ENCODE measurements at regions not wholly inside any gene's neighbourhood (a gene's known extent, or its start where the extent isn't known, plus 50 kb on each side); places are given as distances from the start of the nearest gene placed in this dataset.

DNA sequence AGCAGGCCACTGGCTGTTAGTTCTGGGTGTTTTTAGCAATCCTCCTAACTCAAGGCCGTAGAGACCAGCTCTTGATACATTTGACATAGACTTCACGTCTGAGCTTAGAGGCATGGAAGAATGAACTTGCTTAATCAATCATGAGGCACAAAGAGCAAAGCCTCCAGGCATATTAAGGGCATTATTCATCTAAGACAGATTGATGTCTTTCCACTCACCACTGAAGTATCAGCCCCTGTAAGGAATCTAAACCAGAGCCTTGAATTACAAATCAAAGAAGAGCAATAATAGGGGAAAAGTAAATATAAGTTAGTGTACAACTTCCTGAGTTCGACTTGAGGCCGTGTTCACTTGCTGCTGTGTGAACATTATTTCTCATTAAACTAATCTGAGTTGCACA lies 1470.7 kb downstream of the AACS start:
- FAIRE-seq, result no peak
- TF ChIP-seq, protein P1, sequence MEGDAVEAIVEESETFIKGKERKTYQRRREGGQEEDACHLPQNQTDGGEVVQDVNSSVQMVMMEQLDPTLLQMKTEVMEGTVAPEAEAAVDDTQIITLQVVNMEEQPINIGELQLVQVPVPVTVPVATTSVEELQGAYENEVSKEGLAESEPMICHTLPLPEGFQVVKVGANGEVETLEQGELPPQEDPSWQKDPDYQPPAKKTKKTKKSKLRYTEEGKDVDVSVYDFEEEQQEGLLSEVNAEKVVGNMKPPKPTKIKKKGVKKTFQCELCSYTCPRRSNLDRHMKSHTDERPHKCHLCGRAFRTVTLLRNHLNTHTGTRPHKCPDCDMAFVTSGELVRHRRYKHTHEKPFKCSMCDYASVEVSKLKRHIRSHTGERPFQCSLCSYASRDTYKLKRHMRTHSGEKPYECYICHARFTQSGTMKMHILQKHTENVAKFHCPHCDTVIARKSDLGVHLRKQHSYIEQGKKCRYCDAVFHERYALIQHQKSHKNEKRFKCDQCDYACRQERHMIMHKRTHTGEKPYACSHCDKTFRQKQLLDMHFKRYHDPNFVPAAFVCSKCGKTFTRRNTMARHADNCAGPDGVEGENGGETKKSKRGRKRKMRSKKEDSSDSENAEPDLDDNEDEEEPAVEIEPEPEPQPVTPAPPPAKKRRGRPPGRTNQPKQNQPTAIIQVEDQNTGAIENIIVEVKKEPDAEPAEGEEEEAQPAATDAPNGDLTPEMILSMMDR (IDR thresholded peaks at IDR 0.05; ENCODE audit: insufficient read depth, missing control alignments), result no peak
- no peak for DNase-seq (ENCODE audit: insufficient read length, low spot score)

- TF ChIP-seq, protein P1 (IDR thresholded peaks at IDR 0.05; ENCODE audit: insufficient read depth, missing control alignments), result no peak
- FAIRE-seq (no peak), DNase-seq (ENCODE audit: insufficient read length, low spot score) (no peak)
Observed at GRCh38 chr12:126537961-126538530, 1472.8 kb downstream of the AACS start.

GRCh38 chr12:126538888-126539287 lies 1473.7 kb downstream of the AACS start:
- FAIRE-seq (no peak), DNase-seq (ENCODE audit: insufficient read length, low spot score) (no peak)
- TF ChIP-seq, protein P1 (IDR thresholded peaks at IDR 0.05; ENCODE audit: insufficient read depth, missing control alignments), result no peak

DNA sequence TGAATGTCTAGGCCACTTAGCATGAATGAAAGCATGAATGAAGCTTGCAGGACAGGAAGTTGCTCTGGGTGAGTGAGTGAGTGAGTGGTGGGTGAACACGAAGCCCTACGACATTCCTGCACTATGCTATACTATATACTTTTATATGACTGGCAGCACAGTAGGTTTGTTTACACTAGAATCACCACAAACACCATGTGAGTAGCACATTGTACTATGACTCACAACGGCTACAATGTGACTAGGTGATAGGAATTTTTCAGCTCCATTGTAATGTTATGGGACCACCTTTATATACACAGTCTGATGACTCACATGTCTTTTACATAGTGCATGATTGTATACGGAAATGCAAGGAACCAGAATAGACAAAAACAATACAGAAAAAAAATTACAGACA lies 1480.2 kb downstream of the AACS start:
- no peak for DNase-seq (ENCODE audit: insufficient read length, low spot score)
- TF ChIP-seq, protein P1 (IDR thresholded peaks at IDR 0.05; ENCODE audit: insufficient read depth, missing control alignments), result no peak
- FAIRE-seq, result no peak

- TF ChIP-seq, protein P1 (IDR thresholded peaks at IDR 0.05; ENCODE audit: insufficient read depth, missing control alignments), result no peak
- DNase-seq (ENCODE audit: insufficient read length, low spot score) (no peak), FAIRE-seq (no peak)
Observed at GRCh38 chr12:126547905-126548304, 1482.7 kb downstream of the AACS start.

GRCh38 chr12:126551869-126552268 lies 1486.6 kb downstream of the AACS start:
- FAIRE-seq (no peak), DNase-seq (ENCODE audit: insufficient read length, low spot score) (no peak)
- TF ChIP-seq, protein P1 (IDR thresholded peaks at IDR 0.05; ENCODE audit: insufficient read depth, missing control alignments), result no peak

- DNase-seq (ENCODE audit: insufficient read length, low spot score) (no peak), FAIRE-seq (no peak)
- TF ChIP-seq, protein P1 (IDR thresholded peaks at IDR 0.05; ENCODE audit: insufficient read depth, missing control alignments), result no peak
Observed at GRCh38 chr12:126554625-126555024, 1489.4 kb downstream of the AACS start.
